WTC11 (cell line): ENCODE measurements at regions not wholly inside any gene's neighbourhood (a gene's known extent, or its start where the extent isn't known, plus 50 kb on each side); places are given as distances from the start of the nearest gene placed in this dataset.
"Not testable (repeated sequence)": the region's sequence is repeated elsewhere in the genome, so short reads cannot be mapped to it uniquely, and the experiment has no call there.

Experiments
- ATAC-seq: fragments of 200-7000 bp; cut with Tn5 transposase; 2 replicates; pipeline ENCODE4 v1.10.0; 2021; ENCODE audit warnings: mild to moderate bottlenecking, moderate library complexity
- CTCF ChIA-PET: fragments of 300-600 bp; sonication (Branson Sonifier 250); formaldehyde crosslinking; loops from one replicate; lab custom pipeline; 2021; ENCODE audit warnings: antibody characterized with exemption; lab: Charles Lee
- POLR2A ChIA-PET: fragments of 350-600 bp; sonication (Branson Sonifier 250); formaldehyde crosslinking; loops from one replicate; lab custom pipeline; 2021; ENCODE audit warnings: antibody characterized with exemption; lab: Charles Lee
- DNase-seq: peaks from one replicate; pipeline ENCODE4 v3.0.0; 2021; ENCODE audit warnings: low spot score
- H3K27ac Mint-ChIP-seq: 2 replicates; pipeline ENCODE4 v1.8.0; 2021; ENCODE audit warnings: mixed read lengths
- H3K27me3 Mint-ChIP-seq: 2 replicates; pipeline ENCODE4 v1.8.0; 2021; ENCODE audit warnings: low read depth, mild to moderate bottlenecking, moderate library complexity, mixed read lengths
- H3K36me3 Mint-ChIP-seq: 2 replicates; pipeline ENCODE4 v1.8.0; 2021; ENCODE audit warnings: mixed read lengths
- H3K4me1 Mint-ChIP-seq: 2 replicates; pipeline ENCODE4 v1.8.0; 2022; ENCODE audit warnings: mixed read lengths
- H3K4me3 Mint-ChIP-seq: 2 replicates; pipeline ENCODE4 v1.8.0; 2021; ENCODE audit warnings: mild to moderate bottlenecking, moderate library complexity, mixed read lengths
- H3K9me3 Mint-ChIP-seq: 2 replicates; pipeline ENCODE4 v1.8.0; 2021; ENCODE audit warnings: mixed read lengths
- ATF6 ChIP-seq: sonication (generic); formaldehyde crosslinking; IDR thresholded peaks from 2 replicates; pipeline ENCODE4 v1.8.1; 2023; ENCODE audit warnings: mild to moderate bottlenecking, missing genetic modification reagents
- E2F4 ChIP-seq: sonication (generic); formaldehyde crosslinking; IDR thresholded peaks from 2 replicates; pipeline ENCODE4 v1.8.1; 2022; ENCODE audit warnings: low read depth, mild to moderate bottlenecking, moderate library complexity, missing genetic modification reagents, borderline replicate concordance
- E2F5 ChIP-seq: sonication (generic); formaldehyde crosslinking; IDR thresholded peaks from 2 replicates; pipeline ENCODE4 v1.8.1; 2022; ENCODE audit warnings: mild to moderate bottlenecking, moderate library complexity, missing genetic modification reagents
- FOXJ3 ChIP-seq: sonication (generic); formaldehyde crosslinking; IDR thresholded peaks from 2 replicates; pipeline ENCODE4 v1.9.0; 2021; ENCODE audit warnings: missing genetic modification reagents, mild to moderate bottlenecking, borderline replicate concordance
- GABPB1 ChIP-seq: sonication (generic); formaldehyde crosslinking; IDR thresholded peaks from 2 replicates; pipeline ENCODE4 v1.8.1; 2023; ENCODE audit warnings: mild to moderate bottlenecking, missing genetic modification reagents
- GTF2I ChIP-seq: fragments of 250-450 bp; sonication (Bioruptor Pico); conservative IDR thresholded peaks from 2 replicates; pipeline ENCODE4 v1.4.0; 2021; ENCODE audit warnings: mild to moderate bottlenecking
- KAT7 ChIP-seq: sonication (generic); formaldehyde crosslinking; IDR thresholded peaks from 2 replicates; pipeline ENCODE4 v1.8.1; 2023; ENCODE audit warnings: missing genetic modification reagents, mild to moderate bottlenecking, borderline replicate concordance
- MAX ChIP-seq: sonication (generic); formaldehyde crosslinking; IDR thresholded peaks from 2 replicates; pipeline ENCODE4 v1.8.0; 2022; ENCODE audit warnings: mild to moderate bottlenecking, missing genetic modification reagents
- MLX ChIP-seq: sonication (generic); formaldehyde crosslinking; IDR thresholded peaks from 2 replicates; pipeline ENCODE4 v1.8.1; 2023; ENCODE audit warnings: mild to moderate bottlenecking, missing genetic modification reagents, moderate library complexity
- NR3C1 ChIP-seq: sonication (generic); formaldehyde crosslinking; conservative IDR thresholded peaks from 2 replicates; pipeline ENCODE4 v1.8.1; 2023; ENCODE audit warnings: low read depth, mild to moderate bottlenecking, missing genetic modification reagents
- RELA ChIP-seq: sonication (generic); formaldehyde crosslinking; IDR thresholded peaks from 2 replicates; pipeline ENCODE4 v1.8.1; 2022; ENCODE audit warnings: missing genetic modification reagents, mild to moderate bottlenecking, borderline replicate concordance
- SP1 ChIP-seq: sonication (generic); formaldehyde crosslinking; conservative IDR thresholded peaks from 2 replicates; pipeline ENCODE4 v1.8.1; 2022; ENCODE audit warnings: missing genetic modification reagents
- ZNF423 ChIP-seq: fragments of 250-450 bp; sonication (Bioruptor Pico); IDR thresholded peaks from 2 replicates; pipeline ENCODE4 v2.1.2; 2022; ENCODE audit warnings: mild to moderate bottlenecking, moderate library complexity
- ZNF512 ChIP-seq: sonication (generic); formaldehyde crosslinking; IDR thresholded peaks from 2 replicates; pipeline ENCODE4 v1.8.1; 2022; ENCODE audit warnings: missing genetic modification reagents, borderline replicate concordance
- ZSCAN18 ChIP-seq: fragments of 250-450 bp; sonication (Bioruptor Pico); IDR thresholded peaks from 2 replicates; pipeline ENCODE4 v2.1.2; 2022; ENCODE audit warnings: mild to moderate bottlenecking, moderate library complexity

GRCh38 chr22:26769663-26770062 is 112.3 kb downstream of the MIAT start:
- POLR2A ChIA-PET: interaction anchor here (1.0 kb wide), 1 partner anchor 18 kb away, joined by 3 read pairs; no protein-coding TSS in a partner anchor

GRCh38 chr22:26770624-26771023 is 113.2 kb downstream of the MIAT start:
- H3K27me3 Mint-ChIP-seq: peaks cover 18% of the 10 kb centered on the region
- H3K4me3 Mint-ChIP-seq: no peak overlapping the region
- ATAC-seq: no peak
- ChIA-PET POLR2A (interaction anchor here (0.6 kb wide), 1 partner anchor 29 kb away, joined by 5 read pairs; no protein-coding TSS in a partner anchor), CTCF (no interaction called here)
- H3K36me3 Mint-ChIP-seq: peaks cover 21% of the 10 kb centered on the region
- TF ChIP-seq E2F4 (CRISPR knock-in tag): no peak
- TF ChIP-seq ZNF512 (CRISPR knock-in tag): no peak
- TF ChIP-seq SP1 (CRISPR knock-in tag): no peak
- no peak for TF ChIP-seq RELA (CRISPR knock-in tag)
- no peak for TF ChIP-seq ZNF423 (CRISPR knock-in tag)
- no peak for TF ChIP-seq ATF6 (CRISPR knock-in tag)
- TF ChIP-seq FOXJ3 (CRISPR knock-in tag): no peak
- TF ChIP-seq GTF2I (CRISPR knock-in tag): no peak
- TF ChIP-seq GABPB1 (CRISPR knock-in tag): no peak
- TF ChIP-seq E2F5 (CRISPR knock-in tag): no peak
- TF ChIP-seq KAT7 (CRISPR knock-in tag): no peak
- no peak for DNase-seq
- no peak overlapping the region for H3K27ac Mint-ChIP-seq
- H3K4me1 Mint-ChIP-seq: peaks cover 3% of the 10 kb centered on the region
- H3K9me3 Mint-ChIP-seq: peaks cover 10% of the 10 kb centered on the region

More at GRCh38 chr22:26769663-26770062, 112.3 kb downstream of the MIAT start:
- Mint-ChIP-seq H3K4me1 (no peaks in the 10 kb centered on the region), H3K36me3 (peaks cover 21% of the 10 kb centered on the region), H3K27ac (no peak overlapping the region), H3K9me3 (peaks cover 9% of the 10 kb centered on the region), H3K27me3 (peaks cover 11% of the 10 kb centered on the region), H3K4me3 (no peak overlapping the region)
- DNase-seq: no peak
- TF ChIP-seq GABPB1 (CRISPR knock-in tag) (no peak), MLX (CRISPR knock-in tag) (no peak), NR3C1 (CRISPR knock-in tag) (no peak), ZSCAN18 (no peak), MAX (CRISPR knock-in tag) (no peak)
- ATAC-seq: no peak
- CTCF ChIA-PET: no interaction called here

GRCh38 chr22:26773054-26773453 is 115.7 kb downstream of the MIAT start:
- H3K9me3 Mint-ChIP-seq, CTCF ChIA-PET, H3K27ac Mint-ChIP-seq, DNase-seq, H3K4me3 Mint-ChIP-seq, POLR2A ChIA-PET, ATAC-seq: not testable (repeated sequence)
- Mint-ChIP-seq H3K27me3 (peaks cover 40% of the 10 kb centered on the region), H3K36me3 (peaks cover 20% of the 10 kb centered on the region), H3K4me1 (peaks cover 23% of the 10 kb centered on the region)
